HG02642 (cell line): ENCODE measurements at regions not wholly inside any gene's neighbourhood (a gene's known extent, or its start where the extent isn't known, plus 50 kb on each side); places are given as distances from the start of the nearest gene placed in this dataset.
"Not testable (repeated sequence)": the region's sequence is repeated elsewhere in the genome, so short reads cannot be mapped to it uniquely, and the experiment has no call there.

Experiments used
- ATAC-seq: cut with Tn5 transposase; IDR thresholded peaks from one replicate; pipeline ENCODE4 v1.9.1; 2021; ENCODE audit warnings: mild to moderate bottlenecking; ENCODE audit not compliant: unreplicated experiment, poor library complexity

DNA sequence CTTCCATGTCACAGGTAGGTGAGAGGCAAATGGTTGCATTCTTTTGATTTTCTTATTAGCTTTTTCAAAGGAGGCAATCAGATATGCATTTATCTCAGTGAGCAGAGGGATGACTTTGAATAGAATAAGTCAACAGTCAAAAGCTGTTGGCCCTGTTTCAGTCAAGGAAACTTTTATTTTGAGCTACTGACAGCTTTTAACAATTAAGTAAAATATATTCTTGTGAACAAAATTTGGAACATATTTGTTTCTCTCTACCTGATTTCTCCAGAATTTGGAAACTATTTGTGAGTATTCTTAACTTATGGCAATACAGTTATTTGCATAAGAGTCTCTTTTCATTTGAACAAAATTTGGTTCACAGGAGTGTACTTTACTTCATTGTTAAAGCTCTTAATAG, 196.3 kb downstream of the GJA1 start:
- ATAC-seq: not testable (repeated sequence)

GRCh38 chr6:121633309-121633708, 197.9 kb downstream of the GJA1 start:
- ATAC-seq: no peak

DNA sequence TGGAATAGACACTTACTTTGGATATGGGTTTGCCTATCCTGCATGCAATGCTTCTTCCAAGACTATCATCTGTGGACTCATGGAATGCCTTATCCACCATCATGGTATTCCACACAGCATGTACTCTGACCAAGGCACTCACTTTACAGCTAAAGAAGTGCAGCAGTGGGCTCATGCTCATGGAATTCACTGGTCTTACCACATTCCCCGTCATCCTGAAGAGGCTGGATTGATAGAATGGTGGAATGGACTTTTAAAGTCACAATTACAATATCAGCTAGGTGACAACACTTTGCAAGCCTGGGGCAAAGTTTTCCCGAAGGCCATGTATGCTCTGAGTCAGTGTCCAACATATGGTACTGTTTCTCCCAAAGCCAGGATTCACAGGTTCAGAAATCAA, 199.1 kb downstream of the GJA1 start:
- not testable (repeated sequence) for ATAC-seq

- ATAC-seq: no peak
Observed at GRCh38 chr6:121635355-121635754, 199.9 kb downstream of the GJA1 start.

GRCh38 chr6:121636217-121636616, 200.8 kb downstream of the GJA1 start:
- not testable (repeated sequence) for ATAC-seq

DNA sequence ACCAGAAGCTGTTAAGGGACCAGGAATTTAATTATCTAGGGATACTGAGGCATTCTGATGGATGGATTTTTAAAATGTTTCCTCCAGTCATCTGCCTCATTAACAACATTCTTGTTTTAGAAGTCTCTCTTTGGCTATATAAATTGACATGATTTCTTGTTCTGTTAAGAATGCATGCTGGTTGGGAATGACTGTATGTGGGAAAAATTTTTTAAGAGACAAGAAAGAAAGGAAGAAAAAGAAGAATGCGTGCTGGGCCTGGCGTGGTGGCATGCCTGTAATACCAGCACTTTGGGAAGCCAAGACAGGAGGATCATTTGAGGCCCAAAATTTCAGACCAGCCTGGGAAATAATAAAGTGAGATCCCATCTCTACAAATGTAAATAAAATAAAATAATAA, 203.6 kb downstream of the GJA1 start:
- ATAC-seq: no peak

DNA sequence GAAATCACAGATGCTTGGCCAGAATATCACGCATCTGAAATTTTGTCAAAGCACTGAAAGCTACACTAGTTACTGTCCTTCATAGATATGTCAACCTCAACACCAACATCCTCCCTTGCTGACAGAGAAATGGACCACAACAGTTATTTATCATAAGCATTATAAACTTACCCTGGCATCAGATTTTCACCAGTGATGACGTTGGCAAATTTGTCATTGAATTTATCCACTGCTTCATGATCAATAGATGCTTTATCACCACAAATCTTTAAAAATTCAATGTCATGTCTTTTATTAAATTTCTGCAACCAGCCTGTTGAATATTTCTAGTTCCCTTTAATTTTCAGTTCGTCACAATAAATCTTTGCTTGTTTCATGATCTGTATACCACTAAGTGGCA, 205.7 kb downstream of the GJA1 start:
- no peak for ATAC-seq

GRCh38 chr6:121645100-121645745, 209.8 kb downstream of the GJA1 start:
- ATAC-seq: no peak

- ATAC-seq: no peak
Observed at GRCh38 chr6:121647905-121648304, 212.5 kb downstream of the GJA1 start.

GRCh38 chr6:121649951-121650350, 214.5 kb downstream of the GJA1 start:
- ATAC-seq: no peak

GRCh38 chr6:121651420-121651819, 216.0 kb downstream of the GJA1 start:
- ATAC-seq: no peak

GRCh38 chr6:121652223-121652622, 216.8 kb downstream of the GJA1 start:
- ATAC-seq: no peak

DNA sequence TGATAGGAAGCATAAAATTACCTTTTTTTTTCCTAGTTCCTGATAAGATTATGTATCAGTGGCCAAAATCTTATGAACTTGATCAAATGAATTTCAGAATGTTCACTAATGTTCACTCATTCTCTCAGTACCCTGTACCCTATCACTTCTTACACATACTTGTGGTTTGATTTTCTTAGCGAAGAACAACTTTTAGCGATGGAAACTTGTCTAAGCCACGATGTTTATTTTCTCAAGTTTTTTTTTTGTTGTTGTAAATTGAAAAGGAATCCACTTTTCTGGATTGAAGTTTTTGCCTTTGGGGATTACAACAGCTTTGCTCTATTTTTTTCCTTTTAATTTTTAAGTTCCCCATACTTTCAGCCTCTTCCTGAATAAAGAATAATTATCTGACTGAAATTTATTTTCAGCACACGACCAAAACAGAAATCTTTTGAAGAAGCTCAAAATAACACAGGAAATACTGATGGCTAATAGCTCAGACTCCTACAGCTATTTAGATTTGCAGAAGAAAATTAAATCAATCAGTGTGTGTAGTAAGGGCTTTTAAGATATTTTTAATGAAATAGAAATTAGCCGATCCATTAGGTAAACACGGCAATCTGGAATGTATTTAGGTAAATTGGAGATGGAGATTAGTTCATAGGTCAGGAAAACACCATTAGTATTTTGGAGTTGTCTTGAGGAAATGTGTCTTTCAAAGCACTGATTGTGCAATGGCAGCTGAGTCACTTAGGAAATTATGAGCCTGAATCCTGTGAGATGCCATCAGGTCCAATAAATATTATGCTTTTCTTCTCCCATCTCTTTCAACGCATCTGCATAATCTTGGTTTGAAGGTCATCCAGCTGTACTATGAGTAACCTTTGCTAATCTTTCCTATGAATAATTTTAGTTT, 217.5 kb downstream of the GJA1 start:
- ATAC-seq: no peak

DNA sequence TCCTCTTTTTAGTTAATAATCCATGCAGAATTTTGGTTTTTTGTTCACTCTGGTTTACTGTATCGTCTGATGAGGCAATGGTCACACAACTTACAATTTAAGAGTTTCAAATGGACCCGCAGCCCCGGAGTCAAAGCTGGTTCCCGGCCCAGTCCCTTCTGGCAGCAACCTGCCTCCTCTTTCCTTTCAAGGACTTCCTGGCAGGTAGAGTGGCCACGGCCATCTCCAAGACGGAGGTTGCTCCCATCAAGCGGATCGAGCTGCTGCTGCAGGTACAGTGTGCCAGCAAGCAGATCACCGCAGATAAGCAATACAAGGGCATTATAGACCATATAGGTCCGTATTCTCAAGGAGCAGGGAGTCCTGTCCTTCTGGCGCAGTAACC, 218.2 kb downstream of the GJA1 start:
- no peak for ATAC-seq

DNA sequence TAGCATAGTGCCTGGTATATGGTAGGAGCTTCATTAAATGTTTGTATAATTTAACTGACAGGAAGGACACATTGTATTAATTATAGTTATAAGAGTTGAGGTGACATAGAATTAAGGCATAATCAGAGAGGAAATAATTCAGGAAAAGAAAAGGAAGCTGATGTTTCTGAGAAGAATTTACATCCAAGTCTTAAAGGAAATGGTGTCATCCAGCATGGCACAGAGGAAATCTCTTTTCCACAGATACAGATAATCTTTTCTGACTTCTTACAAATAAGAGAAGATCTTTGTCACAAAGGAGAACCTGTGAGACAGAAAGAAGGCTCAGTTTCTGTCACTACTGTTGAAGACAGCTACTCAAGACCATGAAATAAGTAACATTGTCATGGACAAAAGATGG, 222.5 kb downstream of the GJA1 start:
- no peak for ATAC-seq

GRCh38 chr6:121660277-121660676, 224.8 kb downstream of the GJA1 start:
- ATAC-seq: no peak

GRCh38 chr6:121663292-121663810, 227.9 kb downstream of the GJA1 start:
- ATAC-seq: no peak

- no peak for ATAC-seq
Observed at GRCh38 chr6:121664158-121664557, 228.7 kb downstream of the GJA1 start.

DNA sequence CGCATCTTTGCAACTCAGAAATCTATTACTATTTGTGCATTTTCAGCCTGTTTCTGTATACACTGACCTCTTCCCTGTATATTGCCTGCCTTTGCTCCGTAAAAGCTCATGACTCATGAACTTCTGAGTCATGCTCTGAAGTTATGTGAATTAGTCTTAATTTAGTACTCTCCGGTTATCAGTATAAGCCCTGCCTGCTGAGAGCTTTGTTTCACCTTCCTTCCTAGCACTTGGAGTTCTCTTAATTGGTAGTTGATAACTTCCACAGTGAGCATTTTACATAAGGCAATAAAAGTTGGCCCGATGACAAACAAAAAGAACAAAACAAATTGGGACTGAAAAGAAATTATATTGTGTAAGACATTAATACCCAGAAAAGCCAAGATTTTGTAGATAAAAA, 231.4 kb downstream of the GJA1 start:
- no peak for ATAC-seq

- ATAC-seq: no peak
Observed at GRCh38 chr6:121668259-121668658, 232.8 kb downstream of the GJA1 start.

GRCh38 chr6:121670511-121670910, 235.1 kb downstream of the GJA1 start:
- no peak for ATAC-seq

GRCh38 chr6:121677571-121677970, 242.1 kb downstream of the GJA1 start:
- no peak for ATAC-seq
